Lung microvascular endothelial cell (primary cell): ENCODE measurements at regions not wholly inside any gene's neighbourhood (a gene's known extent, or its start where the extent isn't known, plus 50 kb on each side); places are given as distances from the start of the nearest gene placed in this dataset.
"Not testable (repeated sequence)": the region's sequence is repeated elsewhere in the genome, so short reads cannot be mapped to it uniquely, and the experiment has no call there.

ENCODE experiments used
- DNase-seq, 2 donors: peaks; one replicate each; pipeline versions ENCODE4 v3.0.0 to v3.0.0-alpha.2; 2010; ENCODE audit warnings: low read depth in 2 of 2

- not testable (repeated sequence) for DNase-seq
Measured at GRCh38 chr3:59230379-59230778, 180.6 kb upstream of the CFAP20DC start.

- no peak for DNase-seq
Measured at GRCh38 chr3:59213860-59214259, 164.0 kb upstream of the CFAP20DC start.

GRCh38 chr3:59212128-59212779 is 162.4 kb upstream of the CFAP20DC start:
- DNase-seq, result peak; percentile 16 to 48

- peak in 1 of 2 donors; percentile 6 for DNase-seq
Measured at GRCh38 chr3:59210260-59210659, 160.4 kb upstream of the CFAP20DC start.

GRCh38 chr3:59192473-59192872 is 142.6 kb upstream of the CFAP20DC start:
- no peak for DNase-seq

- no peak for DNase-seq
Measured at GRCh38 chr3:59191651-59192050, 141.8 kb upstream of the CFAP20DC start.

- no peak for DNase-seq
Measured at GRCh38 chr3:59189939-59190338, 140.1 kb upstream of the CFAP20DC start.

GRCh38 chr3:59189526-59189925 is 139.7 kb upstream of the CFAP20DC start:
- no peak for DNase-seq

GRCh38 chr3:59186725-59187124 is 136.9 kb upstream of the CFAP20DC start:
- DNase-seq, result no peak

GRCh38 chr3:59185591-59186369 is 136.0 kb upstream of the CFAP20DC start:
- DNase-seq, result no peak

- no peak for DNase-seq
Measured at GRCh38 chr3:59180006-59180405, 130.2 kb upstream of the CFAP20DC start.

- no peak for DNase-seq
Measured at GRCh38 chr3:59178698-59179097, 128.9 kb upstream of the CFAP20DC start.

- no peak for DNase-seq
Measured at GRCh38 chr3:59171491-59171890, 121.7 kb upstream of the CFAP20DC start.

GRCh38 chr3:59170166-59170565 is 120.3 kb upstream of the CFAP20DC start:
- DNase-seq, result not testable (repeated sequence)

GRCh38 chr3:59167756-59168155 is 117.9 kb upstream of the CFAP20DC start:
- DNase-seq, result no peak

- no peak for DNase-seq
Measured at GRCh38 chr3:59163953-59164352, 114.1 kb upstream of the CFAP20DC start.

GRCh38 chr3:59161048-59161447 is 111.2 kb upstream of the CFAP20DC start:
- no peak for DNase-seq

GRCh38 chr3:59160133-59160746 is 110.4 kb upstream of the CFAP20DC start:
- DNase-seq, result no peak

- no peak for DNase-seq
Measured at GRCh38 chr3:59153648-59154047, 103.8 kb upstream of the CFAP20DC start.

- no peak for DNase-seq
Measured at GRCh38 chr3:59152943-59153342, 103.1 kb upstream of the CFAP20DC start.

GRCh38 chr3:59150039-59150438 is 100.2 kb upstream of the CFAP20DC start:
- no peak for DNase-seq

GRCh38 chr3:59149166-59149565 is 99.3 kb upstream of the CFAP20DC start:
- DNase-seq, result no peak

- DNase-seq, result no peak
Measured at GRCh38 chr3:59143447-59143846, 93.6 kb upstream of the CFAP20DC start.
